Forelimb muscle (tissue), 1 donor: ENCODE measurements at regions not wholly inside any gene's neighbourhood (a gene's known extent, or its start where the extent isn't known, plus 50 kb on each side); places are given as distances from the start of the nearest gene placed in this dataset.
"Not testable (repeated sequence)": the region's sequence is repeated elsewhere in the genome, so short reads cannot be mapped to it uniquely, and the experiment has no call there.

Experiments
- DNase-seq: peaks from one replicate; pipeline ENCODE4 v3.0.0-alpha.2; 2013; ENCODE audit warnings: low read depth

GRCh38 chr1:60891281-60891680, 191.1 kb upstream of the NFIA start:
- no peak for DNase-seq

- no peak for DNase-seq
Measured at GRCh38 chr1:60890664-60891063, 191.7 kb upstream of the NFIA start.

GRCh38 chr1:60889709-60890108, 192.7 kb upstream of the NFIA start:
- no peak for DNase-seq

GRCh38 chr1:60888126-60888525, 194.2 kb upstream of the NFIA start:
- no peak for DNase-seq

- DNase-seq = no peak
Measured at GRCh38 chr1:60886793-60887331, 195.5 kb upstream of the NFIA start.

- DNase-seq = no peak
Measured at GRCh38 chr1:60886090-60886489, 196.3 kb upstream of the NFIA start.

GRCh38 chr1:60880202-60880601, 202.2 kb upstream of the NFIA start:
- no peak for DNase-seq

GRCh38 chr1:60878323-60878722, 204.0 kb upstream of the NFIA start:
- DNase-seq = no peak

- no peak for DNase-seq
Measured at GRCh38 chr1:60877376-60877775, 205.0 kb upstream of the NFIA start.

- DNase-seq = no peak
Measured at GRCh38 chr1:60876952-60877351, 205.4 kb upstream of the NFIA start.

GRCh38 chr1:60875138-60875537, 207.2 kb upstream of the NFIA start:
- no peak for DNase-seq

- DNase-seq = no peak
Measured at GRCh38 chr1:60874718-60875117, 207.6 kb upstream of the NFIA start.

GRCh38 chr1:60873396-60873795, 209.0 kb upstream of the NFIA start:
- not testable (repeated sequence) for DNase-seq

GRCh38 chr1:60872426-60873054, 209.8 kb upstream of the NFIA start:
- DNase-seq = no peak

- DNase-seq = no peak
Measured at GRCh38 chr1:60870269-60870865, 212.0 kb upstream of the NFIA start.

- DNase-seq = no peak
Measured at GRCh38 chr1:60868901-60869663, 213.3 kb upstream of the NFIA start.

- no peak for DNase-seq
Measured at GRCh38 chr1:60867782-60868181, 214.6 kb upstream of the NFIA start.

- peak; percentile 70 for DNase-seq
Measured at GRCh38 chr1:60866917-60867531, 215.3 kb upstream of the NFIA start.

GRCh38 chr1:60866226-60866900, 216.0 kb upstream of the NFIA start:
- no peak for DNase-seq

- no peak for DNase-seq
Measured at GRCh38 chr1:60865166-60865565, 217.2 kb upstream of the NFIA start.

GRCh38 chr1:60864722-60865121, 217.6 kb upstream of the NFIA start:
- DNase-seq = no peak

GRCh38 chr1:60863131-60863530, 219.2 kb upstream of the NFIA start:
- no peak for DNase-seq
